ENCODE measurements at regions not wholly inside any gene's neighbourhood (a gene's known extent, or its start where the extent isn't known, plus 50 kb on each side); places are given as distances from the start of the nearest gene placed in this dataset.

DNA sequence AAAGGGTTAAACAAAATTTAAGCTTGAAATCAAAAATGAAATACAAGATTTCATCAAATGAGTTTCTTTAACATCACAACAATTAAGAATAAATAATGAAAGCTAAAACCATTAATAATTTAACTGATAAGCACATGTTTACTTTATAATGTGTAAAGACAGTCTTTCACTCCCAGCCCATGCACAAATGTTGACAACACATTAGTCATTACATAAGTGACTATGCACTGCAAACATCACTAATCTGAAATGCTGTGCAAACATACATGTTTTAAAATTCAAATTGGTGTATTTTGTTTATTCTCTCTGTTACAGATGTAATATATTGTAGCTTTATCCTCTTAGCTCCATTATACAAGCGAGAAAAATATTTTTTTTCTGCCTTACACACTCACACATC lies 220.6 kb upstream of the CPXCR1 start:
- no peak for DNase-seq (ENCODE audit: low read depth)
- no peak overlapping the region for H3K4me3 ChIP-seq (ENCODE audit: low read depth, low read length)
- TF ChIP-seq, protein P1, sequence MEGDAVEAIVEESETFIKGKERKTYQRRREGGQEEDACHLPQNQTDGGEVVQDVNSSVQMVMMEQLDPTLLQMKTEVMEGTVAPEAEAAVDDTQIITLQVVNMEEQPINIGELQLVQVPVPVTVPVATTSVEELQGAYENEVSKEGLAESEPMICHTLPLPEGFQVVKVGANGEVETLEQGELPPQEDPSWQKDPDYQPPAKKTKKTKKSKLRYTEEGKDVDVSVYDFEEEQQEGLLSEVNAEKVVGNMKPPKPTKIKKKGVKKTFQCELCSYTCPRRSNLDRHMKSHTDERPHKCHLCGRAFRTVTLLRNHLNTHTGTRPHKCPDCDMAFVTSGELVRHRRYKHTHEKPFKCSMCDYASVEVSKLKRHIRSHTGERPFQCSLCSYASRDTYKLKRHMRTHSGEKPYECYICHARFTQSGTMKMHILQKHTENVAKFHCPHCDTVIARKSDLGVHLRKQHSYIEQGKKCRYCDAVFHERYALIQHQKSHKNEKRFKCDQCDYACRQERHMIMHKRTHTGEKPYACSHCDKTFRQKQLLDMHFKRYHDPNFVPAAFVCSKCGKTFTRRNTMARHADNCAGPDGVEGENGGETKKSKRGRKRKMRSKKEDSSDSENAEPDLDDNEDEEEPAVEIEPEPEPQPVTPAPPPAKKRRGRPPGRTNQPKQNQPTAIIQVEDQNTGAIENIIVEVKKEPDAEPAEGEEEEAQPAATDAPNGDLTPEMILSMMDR (IDR thresholded peaks at IDR 0.05; ENCODE audit: control insufficient read depth, extremely low read depth, insufficient read depth): no peak

DNA sequence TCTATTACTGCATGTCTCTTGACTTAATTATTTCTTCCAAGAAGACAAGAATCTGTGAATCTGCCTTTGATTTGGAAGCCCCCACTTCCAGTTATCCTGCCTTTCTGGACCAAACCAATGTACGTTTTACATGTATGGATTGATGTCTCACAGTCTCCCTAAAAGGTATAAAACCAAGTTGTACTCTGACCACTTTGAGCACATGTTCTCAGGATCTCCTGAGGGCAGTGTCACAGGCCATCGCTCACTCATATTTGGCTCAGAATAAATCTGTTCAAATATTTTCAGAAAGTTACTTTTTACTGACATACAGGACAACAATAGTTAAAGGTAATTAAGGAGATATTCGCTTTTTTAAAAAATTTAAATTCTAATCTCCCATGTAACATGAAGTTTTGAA lies 188.6 kb upstream of the CPXCR1 start:
- no peak for DNase-seq (ENCODE audit: low read depth)
- H3K4me3 ChIP-seq (ENCODE audit: low read depth, low read length): no peak overlapping the region
- TF ChIP-seq, protein P1 (IDR thresholded peaks at IDR 0.05; ENCODE audit: control insufficient read depth, extremely low read depth, insufficient read depth): no peak

DNA sequence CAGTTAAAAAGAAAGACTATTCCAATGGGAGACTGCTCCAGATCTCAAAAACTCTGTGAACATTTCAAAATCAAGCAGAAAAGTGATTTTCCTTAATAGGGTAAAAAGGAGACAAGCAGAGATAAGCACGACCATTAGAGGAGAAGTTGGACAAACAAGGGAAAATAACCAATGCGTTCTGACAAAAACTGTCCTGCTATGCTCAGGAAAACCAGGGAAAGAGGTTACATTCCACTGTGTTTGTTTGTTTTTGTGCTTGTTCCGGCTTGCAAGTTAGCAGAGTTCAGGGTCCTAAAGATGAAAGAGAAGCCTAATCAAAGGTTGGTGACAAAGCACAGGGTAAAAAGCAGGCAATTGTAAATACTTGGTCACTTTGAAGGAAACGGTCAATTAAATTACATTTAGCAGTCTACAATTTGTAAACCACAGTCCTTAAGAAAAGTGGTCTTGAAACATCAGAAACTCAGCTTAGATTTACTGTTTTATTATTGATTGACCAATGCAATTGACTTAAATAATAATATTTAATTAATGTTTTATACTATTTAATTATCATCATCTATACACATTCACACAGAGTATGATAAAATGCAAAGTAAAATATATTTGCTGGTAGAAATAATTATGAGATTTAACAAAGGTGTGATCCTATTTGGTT lies 186.2 kb upstream of the CPXCR1 start:
- no peak overlapping the region for H3K4me3 ChIP-seq (ENCODE audit: low read depth, low read length)
- TF ChIP-seq, protein P1 (IDR thresholded peaks at IDR 0.05; ENCODE audit: control insufficient read depth, extremely low read depth, insufficient read depth): no peak
- no peak for DNase-seq (ENCODE audit: low read depth)

DNA sequence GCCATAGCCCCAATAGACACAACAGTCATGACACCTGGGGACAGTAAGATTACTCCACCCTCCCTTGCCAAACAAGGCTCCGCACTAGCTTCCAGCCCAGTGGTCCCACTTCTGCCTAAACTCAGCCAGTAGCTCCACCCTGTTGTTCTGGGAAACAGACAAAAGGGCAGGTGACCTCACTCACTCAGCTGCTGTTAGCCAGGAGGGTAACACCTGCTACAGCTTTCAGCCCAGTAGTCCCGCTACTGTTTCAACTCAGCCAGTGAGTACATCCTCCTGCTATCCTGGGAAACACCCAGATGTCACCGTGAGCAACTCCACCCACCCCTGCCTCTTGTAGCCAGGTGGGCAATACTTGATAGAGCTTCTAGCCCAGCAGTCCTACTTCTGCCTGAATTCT lies 162.7 kb upstream of the CPXCR1 start:
- TF ChIP-seq, protein P1 (IDR thresholded peaks at IDR 0.05; ENCODE audit: control insufficient read depth, extremely low read depth, insufficient read depth): no peak
- no peak for DNase-seq (ENCODE audit: low read depth)
- no peak overlapping the region for H3K4me3 ChIP-seq (ENCODE audit: low read depth, low read length)

DNA sequence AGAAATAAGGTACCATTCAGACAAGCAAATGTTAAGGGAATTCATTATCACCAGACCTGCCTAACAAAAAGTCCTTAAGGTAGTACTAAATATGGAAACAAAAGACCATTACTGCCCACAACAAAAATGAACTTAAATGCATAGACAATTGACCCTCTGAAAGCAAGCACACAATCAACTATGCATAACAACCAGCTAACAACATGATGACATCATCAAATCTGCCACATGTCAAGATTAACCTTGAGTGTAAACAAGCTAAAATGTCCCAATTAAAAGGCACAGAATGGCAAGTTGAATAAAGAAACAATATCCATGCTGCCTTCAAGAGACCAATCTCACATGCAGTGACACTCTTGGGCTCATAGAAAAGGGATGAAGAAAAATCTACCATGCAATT lies 160.7 kb upstream of the CPXCR1 start:
- TF ChIP-seq, protein P1 (IDR thresholded peaks at IDR 0.05; ENCODE audit: control insufficient read depth, extremely low read depth, insufficient read depth): no peak

DNA sequence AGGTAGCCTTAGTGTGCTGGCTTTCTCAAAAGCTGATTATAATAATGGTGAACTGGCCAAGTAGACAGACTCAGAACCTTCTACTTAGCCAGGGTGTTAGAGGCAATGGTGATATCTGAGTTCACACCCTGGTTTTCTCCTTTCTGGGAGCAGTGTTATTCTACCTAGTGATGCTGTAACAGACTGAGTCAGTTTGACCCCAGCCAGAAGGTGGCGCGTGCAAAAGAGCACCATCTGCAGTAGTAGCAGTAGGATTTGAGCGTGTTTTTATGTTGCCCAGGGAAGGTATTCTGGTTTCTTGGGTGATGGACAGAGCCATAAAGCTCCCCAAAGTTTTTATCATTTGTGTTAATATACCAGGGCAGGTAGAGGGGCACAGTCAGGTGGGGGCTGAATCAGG lies 143.8 kb upstream of the CPXCR1 start:
- DNase-seq (ENCODE audit: low read depth): no peak
- TF ChIP-seq, protein P1 (IDR thresholded peaks at IDR 0.05; ENCODE audit: control insufficient read depth, extremely low read depth, insufficient read depth): no peak
- no peak overlapping the region for H3K4me3 ChIP-seq (ENCODE audit: low read depth, low read length)

More for the DNA sequence above, 160.7 kb upstream of the CPXCR1 start:
- no peak for DNase-seq (ENCODE audit: low read depth)
- H3K4me3 ChIP-seq (ENCODE audit: low read depth, low read length): no peak overlapping the region
